IMR-90 (cell line): ENCODE measurements at regions not wholly inside any gene's neighbourhood (a gene's known extent, or its start where the extent isn't known, plus 50 kb on each side); places are given as distances from the start of the nearest gene placed in this dataset.

Source experiments
- ATAC-seq: fragments of 200-7000 bp; cut with Tn5 transposase; 2 replicates; pipeline ENCODE4 v1.9.1; 2020; ENCODE audit warnings: low read depth, mild to moderate bottlenecking, moderate library complexity
- BruUV-seq: library from RNA; stranded (reverse); fragments of 400-500 nt; replicated peaks from 2 replicates; lab custom pipeline; 2021; lab: Mats Ljungman, UMichigan
- CTCF ChIA-PET: fragments of 300-600 bp; formaldehyde crosslinking; extraction: SDS; loops from one replicate; lab custom pipeline; 2021; ENCODE audit warnings: antibody characterized with exemption; lab: Yijun Ruan, JAX
- POLR2A ChIA-PET: fragments of 300-600 bp; sonication (Branson Sonifier 250); formaldehyde crosslinking; loops from one replicate; lab custom pipeline; 2022; ENCODE audit warnings: antibody characterized with exemption; ENCODE audit not compliant: unreplicated experiment; lab: Charles Lee
- DNase-seq: peaks from one replicate; pipeline ENCODE4 v3.0.0; 2013
- H2AFZ ChIP-seq: replicated peaks from 2 replicates; pipeline ENCODE3; 2013; ENCODE audit warnings: low read length, mild to moderate bottlenecking; ENCODE audit not compliant: poor library complexity
- H2AK5ac ChIP-seq: 2 replicates; pipeline ENCODE4 v1.6.1; 2013; ENCODE audit warnings: low read depth, low read length, inconsistent platforms
- H2AK9ac ChIP-seq: replicated peaks from 2 replicates; pipeline ENCODE3; 2013; ENCODE audit warnings: mild to moderate bottlenecking, low read depth, low read length, moderate library complexity; ENCODE audit not compliant: poor library complexity
- H2BK120ac ChIP-seq: 2 replicates; pipeline ENCODE4 v1.6.1; 2013; ENCODE audit warnings: low read depth, low read length, inconsistent platforms
- H2BK15ac ChIP-seq: 3 replicates; pipeline ENCODE4 v1.6.1; 2013; ENCODE audit warnings: low read depth, low read length, inconsistent platforms
- H2BK20ac ChIP-seq: 2 replicates; pipeline ENCODE4 v1.6.1; 2013; ENCODE audit warnings: low read depth, mild to moderate bottlenecking, inconsistent platforms, low read length, moderate library complexity
- H2BK5ac ChIP-seq: 2 replicates; pipeline ENCODE4 v1.6.1; 2013; ENCODE audit warnings: mild to moderate bottlenecking, low read depth, low read length, inconsistent platforms; ENCODE audit not compliant: poor library complexity, severe bottlenecking
- H3K14ac ChIP-seq: replicated peaks from 2 replicates; pipeline ENCODE4 v1.6.1; 2013; ENCODE audit warnings: low read depth, low read length, inconsistent platforms
- H3K18ac ChIP-seq: 2 replicates; pipeline ENCODE4 v1.6.1; 2013; ENCODE audit warnings: low read depth, low read length, control low read depth
- H3K23ac ChIP-seq: 2 replicates; pipeline ENCODE4 v1.6.1; 2013; ENCODE audit warnings: low read depth, low read length, inconsistent platforms
- H3K27ac ChIP-seq: 2 replicates; pipeline ENCODE4 v1.5.1; 2013; ENCODE audit warnings: mild to moderate bottlenecking, control low read depth, low read length; ENCODE audit not compliant: insufficient read depth
- H3K27me3 ChIP-seq: 2 replicates; pipeline ENCODE4 v1.6.1; 2013; ENCODE audit warnings: low read length; ENCODE audit not compliant: control insufficient read depth, insufficient read depth
- H3K36me3 ChIP-seq: 2 replicates; pipeline ENCODE4 v1.6.1; 2013; ENCODE audit warnings: low read length, mixed read lengths; ENCODE audit not compliant: control insufficient read depth, insufficient read depth
- H3K4ac ChIP-seq: 2 replicates; pipeline ENCODE4 v1.6.1; 2013; ENCODE audit warnings: low read depth, low read length, inconsistent platforms
- H3K4me1 ChIP-seq: 2 replicates; pipeline ENCODE4 v1.6.1; 2013; ENCODE audit warnings: low read length, mixed read lengths; ENCODE audit not compliant: control insufficient read depth, insufficient read depth
- H3K4me2 ChIP-seq: 2 replicates; pipeline ENCODE4 v1.6.1; 2013; ENCODE audit warnings: low read depth, mild to moderate bottlenecking, control low read depth, low read length, moderate library complexity
- H3K4me3 ChIP-seq: 2 replicates; pipeline ENCODE4 v1.5.1; 2013; ENCODE audit warnings: low read depth, mild to moderate bottlenecking, control low read depth, low read length, moderate library complexity; ENCODE audit not compliant: insufficient read depth
- H3K56ac ChIP-seq: 2 replicates; pipeline ENCODE4 v1.6.1; 2013; ENCODE audit warnings: low read length, inconsistent platforms; ENCODE audit not compliant: insufficient read depth; ENCODE audit errors: extremely low read depth
- H3K79me1 ChIP-seq, 2 experiments: 2 replicates each; pipeline ENCODE4 v1.6.1; 2013; ENCODE audit warnings: low read length in 2 of 2, inconsistent platforms in 1 of 2, low read depth in 1 of 2
- H3K9ac ChIP-seq: 2 replicates; pipeline ENCODE4 v1.6.1; 2013; ENCODE audit warnings: low read depth, low read length, control low read depth
- H3K9me1 ChIP-seq: 2 replicates; pipeline ENCODE4 v1.6.1; 2013; ENCODE audit warnings: low read length, inconsistent platforms; ENCODE audit not compliant: insufficient read depth
- H3K9me3 ChIP-seq: 2 replicates; pipeline ENCODE4 v1.6.1; 2013; ENCODE audit warnings: low read length; ENCODE audit not compliant: control insufficient read depth, insufficient read depth
- H4K20me1 ChIP-seq: 2 replicates; pipeline ENCODE4 v1.6.1; 2013; ENCODE audit warnings: low read length, inconsistent platforms; ENCODE audit not compliant: insufficient read depth
- H4K5ac ChIP-seq: 2 replicates; pipeline ENCODE4 v1.6.1; 2013; ENCODE audit warnings: mild to moderate bottlenecking, low read depth, low read length, control low read depth
- H4K8ac ChIP-seq, 2 experiments: 2 replicates each; pipeline ENCODE4 v1.6.1; 2013; ENCODE audit warnings: low read depth in 2 of 2, low read length in 2 of 2, control low read depth in 1 of 2, inconsistent platforms in 1 of 2
- H4K91ac ChIP-seq: 2 replicates; pipeline ENCODE4 v1.6.1; 2013; ENCODE audit warnings: low read depth, low read length, inconsistent platforms; ENCODE audit not compliant: insufficient read depth
- BHLHE40 ChIP-seq: fragments of 150-350 bp; IDR thresholded peaks from 2 replicates; pipeline ENCODE4 v1.6.1; 2016; ENCODE audit warnings: mild to moderate bottlenecking, low read depth, low read length
- CEBPB ChIP-seq: IDR thresholded peaks from 2 replicates; pipeline ENCODE4 v1.6.1; 2012; ENCODE audit warnings: low read depth, low read length, improper control_type of control experiment
- CHD1 ChIP-seq: IDR thresholded peaks from 2 replicates; pipeline ENCODE4 v1.6.1; 2012; ENCODE audit warnings: low read depth, low read length, improper control_type of control experiment
- ELK1 ChIP-seq: fragments of 150-350 bp; IDR thresholded peaks from 2 replicates; pipeline ENCODE4 v1.6.1; 2016; ENCODE audit warnings: low read depth, mild to moderate bottlenecking, low read length, moderate library complexity, borderline replicate concordance
- FOS ChIP-seq: fragments of 150-350 bp; IDR thresholded peaks from 2 replicates; pipeline ENCODE4 v1.6.1; 2016; ENCODE audit warnings: low read depth, low read length
- MAFK ChIP-seq: IDR thresholded peaks from 2 replicates; pipeline ENCODE4 v1.6.1; 2012; ENCODE audit warnings: low read depth, low read length, improper control_type of control experiment
- MAZ ChIP-seq: IDR thresholded peaks from 2 replicates; pipeline ENCODE4 v1.6.1; 2012; ENCODE audit warnings: low read depth, mild to moderate bottlenecking, low read length, improper control_type of control experiment, moderate library complexity, borderline replicate concordance
- MXI1 ChIP-seq: IDR thresholded peaks from 2 replicates; pipeline ENCODE4 v1.6.1; 2012; ENCODE audit warnings: low read depth, mild to moderate bottlenecking, low read length, moderate library complexity, borderline replicate concordance
- NFE2L2 ChIP-seq: fragments of 150-350 bp; IDR thresholded peaks from 2 replicates; pipeline ENCODE4 v1.6.1; 2016; ENCODE audit warnings: low read depth, mild to moderate bottlenecking, low read length
- POLR2A ChIP-seq: IDR thresholded peaks from 2 replicates; pipeline ENCODE4 v1.6.1; 2012; ENCODE audit warnings: mild to moderate bottlenecking, low read depth, low read length
- RAD21 ChIP-seq: IDR thresholded peaks from 2 replicates; pipeline ENCODE4 v1.6.1; 2012; ENCODE audit warnings: low read length, improper control_type of control experiment
- RCOR1 ChIP-seq: IDR thresholded peaks from 2 replicates; pipeline ENCODE4 v1.6.1; 2012; ENCODE audit warnings: mild to moderate bottlenecking, low read length, improper control_type of control experiment; ENCODE audit not compliant: insufficient replicate concordance
- RFX5 ChIP-seq: IDR thresholded peaks from 2 replicates; pipeline ENCODE4 v1.8.0; 2012; ENCODE audit warnings: low read depth, mild to moderate bottlenecking, low read length, moderate library complexity
- SMC3 ChIP-seq: fragments of 150-350 bp; IDR thresholded peaks from 2 replicates; pipeline ENCODE4 v1.6.1; 2016; ENCODE audit warnings: low read depth, mild to moderate bottlenecking, antibody characterized with exemption, low read length, moderate library complexity
- WGBS, 2 experiments: methylation state at CpG; one replicate each; pipeline versions ENCODE4 v1.1.5 to v1.1.7; 2013; ENCODE audit warnings: missing lambda C conversion rate in 2 of 2; ENCODE audit not compliant: insufficient read length in 1 of 2; ENCODE audit errors: extremely low coverage in 2 of 2; 5-methylcytosine and 5-hydroxymethylcytosine counted together
- dilution Hi-C: fragments of 300-500 bp; cut with HindIII; formaldehyde crosslinking; loops from one replicate; pipeline ENCODE4 v1.14.3; 2018; ENCODE audit warnings: low sequenced_read_pairs; ENCODE audit not compliant: unreplicated experiment
- in situ Hi-C: fragments of 300-500 bp; cut with MboI; formaldehyde crosslinking; loops from 3 replicates; pipeline ENCODE4 v1.14.3; 2019; ENCODE audit warnings: low sequenced_read_pairs, inconsistent platforms, mixed read lengths
- intact Hi-C: fragments of 100-400 bp; cut with micrococcal nuclease; formaldehyde crosslinking; loops from 2 replicates; pipeline ENCODE4 v1.10.0; 2022
- TF ChIP-seq, protein P1 (sequence below): conservative IDR thresholded peaks from 2 replicates; pipeline ENCODE4 v1.5.1; 2012; ENCODE audit warnings: mild to moderate bottlenecking, low read depth, low read length, improper control_type of control experiment

DNA sequence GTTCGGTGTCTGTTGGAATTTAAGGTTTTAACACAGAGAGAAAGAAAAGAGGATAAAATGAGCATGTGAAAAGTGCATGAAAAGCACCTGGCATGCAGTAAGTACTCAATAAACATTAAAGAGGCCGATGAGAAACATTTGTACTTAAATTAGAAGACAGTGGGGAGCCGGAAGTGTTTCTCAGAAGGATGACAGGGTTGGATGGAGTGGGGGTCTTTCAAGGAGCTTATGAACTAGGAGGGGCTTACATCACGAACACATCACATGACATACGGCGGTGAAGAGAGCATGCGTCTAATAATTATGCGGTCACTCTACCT is 83.8 kb upstream of the FZD7 start:
- ChIA-PET CTCF (no interaction called here), POLR2A (no interaction called here)
- dilution Hi-C loops (no loop called here), in situ Hi-C loops (no loop called here), intact Hi-C loops (no loop called here)
- Histone ChIP-seq H3K23ac (no peak overlapping the region), H4K20me1 (no peaks in the 10 kb centered on the region), H3K36me3 (no peaks in the 10 kb centered on the region), H3K18ac (no peak overlapping the region), H2AFZ (no peak overlapping the region), H2AK9ac (no peak overlapping the region), H2BK20ac (no peak overlapping the region), H3K27me3 (peaks cover 3% of the 10 kb centered on the region; the same call in 1 of the 2 replicates), H4K8ac (no peak overlapping the region), H3K4ac (no peak overlapping the region), H2AK5ac (no peak overlapping the region), H4K91ac (no peak overlapping the region), H2BK120ac (no peak overlapping the region), H2BK5ac (no peak overlapping the region), H3K9me3 (no peaks in the 10 kb centered on the region), H2BK15ac (no peak overlapping the region), H3K14ac (no peak overlapping the region), H3K9ac (no peak overlapping the region), H3K9me1 (no peaks in the 10 kb centered on the region), H3K4me2 (no peak overlapping the region), H3K4me1 (0 out of 2 replicates have a peak, but pooled peaks cover 3% of the 10 kb centered on the region), H3K56ac (no peak overlapping the region), H3K79me1 (no peaks in the 10 kb centered on the region), H4K5ac (no peak overlapping the region), H3K4me3 (no peak overlapping the region), H3K27ac (no peak overlapping the region)
- no peak for TF ChIP-seq MAFK
- no peak for TF ChIP-seq RAD21
- TF ChIP-seq POLR2A, result no peak
- no peak for TF ChIP-seq MXI1
- TF ChIP-seq CEBPB, result no peak
- TF ChIP-seq FOS, result no peak
- no peak for TF ChIP-seq SMC3
- TF ChIP-seq MAZ, result no peak
- TF ChIP-seq, protein P1, sequence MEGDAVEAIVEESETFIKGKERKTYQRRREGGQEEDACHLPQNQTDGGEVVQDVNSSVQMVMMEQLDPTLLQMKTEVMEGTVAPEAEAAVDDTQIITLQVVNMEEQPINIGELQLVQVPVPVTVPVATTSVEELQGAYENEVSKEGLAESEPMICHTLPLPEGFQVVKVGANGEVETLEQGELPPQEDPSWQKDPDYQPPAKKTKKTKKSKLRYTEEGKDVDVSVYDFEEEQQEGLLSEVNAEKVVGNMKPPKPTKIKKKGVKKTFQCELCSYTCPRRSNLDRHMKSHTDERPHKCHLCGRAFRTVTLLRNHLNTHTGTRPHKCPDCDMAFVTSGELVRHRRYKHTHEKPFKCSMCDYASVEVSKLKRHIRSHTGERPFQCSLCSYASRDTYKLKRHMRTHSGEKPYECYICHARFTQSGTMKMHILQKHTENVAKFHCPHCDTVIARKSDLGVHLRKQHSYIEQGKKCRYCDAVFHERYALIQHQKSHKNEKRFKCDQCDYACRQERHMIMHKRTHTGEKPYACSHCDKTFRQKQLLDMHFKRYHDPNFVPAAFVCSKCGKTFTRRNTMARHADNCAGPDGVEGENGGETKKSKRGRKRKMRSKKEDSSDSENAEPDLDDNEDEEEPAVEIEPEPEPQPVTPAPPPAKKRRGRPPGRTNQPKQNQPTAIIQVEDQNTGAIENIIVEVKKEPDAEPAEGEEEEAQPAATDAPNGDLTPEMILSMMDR, result no peak
- no peak for TF ChIP-seq BHLHE40
- no peak for TF ChIP-seq ELK1
- TF ChIP-seq CHD1, result no peak
- no peak for TF ChIP-seq RFX5
- no peak for TF ChIP-seq NFE2L2
- TF ChIP-seq RCOR1, result no peak
- BruUV-seq, result no TSS peak
- ATAC-seq, result no peak
- no peak for DNase-seq
- 100% methylated on average over 1 of the region's 8 CpGs; no CpG with 5 or more reads in 1 of the 2 experiments for WGBS, 2 experiments
